ENCODE measurements at regions not wholly inside any gene's neighbourhood (a gene's known extent, or its start where the extent isn't known, plus 50 kb on each side); places are given as distances from the start of the nearest gene placed in this dataset.

- 94% methylated on average over 2 of the region's 2 CpGs for whole genome bisulfite sequencing
- Histone ChIP-seq H3K4me3 (ENCODE audit: low read depth, low read length) (no peak overlapping the region), H3K4me1 (ENCODE audit: insufficient read depth) (no peaks in the 10 kb centered on the region), H3K36me3 (ENCODE audit: insufficient read depth) (no peaks in the 10 kb centered on the region), H3K27ac (ENCODE audit: low read depth) (no peak overlapping the region)
- DNase-seq (ENCODE audit: extremely low spot score), result no peak
Observed at GRCh38 chr4:71841336-71841735, 57.5 kb upstream of the GC start.

GRCh38 chr4:71847300-71847699 lies 63.4 kb upstream of the GC start:
- Histone ChIP-seq H3K4me1 (ENCODE audit: insufficient read depth) (no peaks in the 10 kb centered on the region), H3K4me3 (ENCODE audit: low read depth, low read length) (no peak overlapping the region), H3K27ac (ENCODE audit: low read depth) (no peak overlapping the region), H3K36me3 (ENCODE audit: insufficient read depth) (no peaks in the 10 kb centered on the region)
- WGBS, result 81% methylated on average over 1 of the region's 1 CpG
- no peak for DNase-seq (ENCODE audit: extremely low spot score)

GRCh38 chr4:71855944-71856343 lies 72.1 kb upstream of the GC start:
- 65% methylated on average over 1 of the region's 1 CpG for WGBS
- H3K36me3 ChIP-seq (ENCODE audit: insufficient read depth), result no peaks in the 10 kb centered on the region
- H3K4me3 ChIP-seq (ENCODE audit: low read depth, low read length), result no peak overlapping the region
- no peaks in the 10 kb centered on the region for H3K4me1 ChIP-seq (ENCODE audit: insufficient read depth)
- no peak for DNase-seq (ENCODE audit: extremely low spot score)
- no peak overlapping the region for H3K27ac ChIP-seq (ENCODE audit: low read depth)

- H3K4me1 ChIP-seq (ENCODE audit: insufficient read depth), result no peaks in the 10 kb centered on the region
- H3K4me3 ChIP-seq (ENCODE audit: low read depth, low read length), result no peak overlapping the region
- DNase-seq (ENCODE audit: extremely low spot score), result no peak
- 17% methylated on average over 9 of the region's 9 CpGs for WGBS
- no peak overlapping the region for H3K27ac ChIP-seq (ENCODE audit: low read depth)
- no peaks in the 10 kb centered on the region for H3K36me3 ChIP-seq (ENCODE audit: insufficient read depth)
Observed at GRCh38 chr4:71857713-71858451, 74.0 kb upstream of the GC start.

- DNase-seq (ENCODE audit: extremely low spot score), result no peak
- Histone ChIP-seq H3K36me3 (ENCODE audit: insufficient read depth) (no peaks in the 10 kb centered on the region), H3K4me3 (ENCODE audit: low read depth, low read length) (no peak overlapping the region), H3K27ac (ENCODE audit: low read depth) (no peak overlapping the region), H3K4me1 (ENCODE audit: insufficient read depth) (no peaks in the 10 kb centered on the region)
- 38% methylated on average over 1 of the region's 1 CpG for WGBS
Observed at GRCh38 chr4:71860643-71861042, 76.8 kb upstream of the GC start.

GRCh38 chr4:71862315-71862714 lies 78.4 kb upstream of the GC start:
- DNase-seq (ENCODE audit: extremely low spot score), result no peak
- H3K27ac ChIP-seq (ENCODE audit: low read depth), result no peak overlapping the region
- no peak overlapping the region for H3K4me3 ChIP-seq (ENCODE audit: low read depth, low read length)
- H3K36me3 ChIP-seq (ENCODE audit: insufficient read depth), result no peaks in the 10 kb centered on the region
- no peaks in the 10 kb centered on the region for H3K4me1 ChIP-seq (ENCODE audit: insufficient read depth)

GRCh38 chr4:71863457-71863856 lies 79.6 kb upstream of the GC start:
- Histone ChIP-seq H3K27ac (ENCODE audit: low read depth) (no peak overlapping the region), H3K4me3 (ENCODE audit: low read depth, low read length) (no peak overlapping the region), H3K36me3 (ENCODE audit: insufficient read depth) (no peaks in the 10 kb centered on the region), H3K4me1 (ENCODE audit: insufficient read depth) (no peaks in the 10 kb centered on the region)
- WGBS, result 98% methylated on average over 3 of the region's 3 CpGs
- DNase-seq (ENCODE audit: extremely low spot score), result no peak

- 59% methylated on average over 2 of the region's 2 CpGs for WGBS
- H3K36me3 ChIP-seq (ENCODE audit: insufficient read depth), result no peaks in the 10 kb centered on the region
- no peak for DNase-seq (ENCODE audit: extremely low spot score)
Observed at GRCh38 chr4:71864380-71864779, 80.5 kb upstream of the GC start.

GRCh38 chr4:71866212-71866885 lies 82.5 kb upstream of the GC start:
- WGBS, result 88% methylated on average over 4 of the region's 4 CpGs
- no peak for DNase-seq (ENCODE audit: extremely low spot score)
- no peaks in the 10 kb centered on the region for H3K36me3 ChIP-seq (ENCODE audit: insufficient read depth)
- no peak overlapping the region for H3K27ac ChIP-seq (ENCODE audit: low read depth)
- no peak overlapping the region for H3K4me3 ChIP-seq (ENCODE audit: low read depth, low read length)
- no peaks in the 10 kb centered on the region for H3K4me1 ChIP-seq (ENCODE audit: insufficient read depth)

More at GRCh38 chr4:71864380-71864779, 80.5 kb upstream of the GC start:
- Histone ChIP-seq H3K4me3 (ENCODE audit: low read depth, low read length) (no peak overlapping the region), H3K4me1 (ENCODE audit: insufficient read depth) (no peaks in the 10 kb centered on the region), H3K27ac (ENCODE audit: low read depth) (no peak overlapping the region)

- no peak for DNase-seq (ENCODE audit: extremely low spot score)
- Histone ChIP-seq H3K4me3 (ENCODE audit: low read depth, low read length) (no peak overlapping the region), H3K36me3 (ENCODE audit: insufficient read depth) (no peaks in the 10 kb centered on the region), H3K4me1 (ENCODE audit: insufficient read depth) (no peaks in the 10 kb centered on the region), H3K27ac (ENCODE audit: low read depth) (no peak overlapping the region)
- WGBS, result 86% methylated on average over 1 of the region's 1 CpG
Observed at GRCh38 chr4:71867598-71867997, 83.7 kb upstream of the GC start.

GRCh38 chr4:71870456-71870855 lies 86.6 kb upstream of the GC start:
- Histone ChIP-seq H3K4me3 (ENCODE audit: low read depth, low read length) (no peak overlapping the region), H3K4me1 (ENCODE audit: insufficient read depth) (no peaks in the 10 kb centered on the region), H3K36me3 (ENCODE audit: insufficient read depth) (no peaks in the 10 kb centered on the region), H3K27ac (ENCODE audit: low read depth) (no peak overlapping the region)
- WGBS, result 65% methylated on average over 5 of the region's 5 CpGs
- DNase-seq (ENCODE audit: extremely low spot score), result no peak

GRCh38 chr4:71872221-71872620 lies 88.3 kb upstream of the GC start:
- 93% methylated on average over 4 of the region's 4 CpGs for WGBS
- H3K36me3 ChIP-seq (ENCODE audit: insufficient read depth), result no peaks in the 10 kb centered on the region

GRCh38 chr4:71872767-71873415 lies 89.0 kb upstream of the GC start:
- WGBS, result 80% methylated on average over 4 of the region's 4 CpGs
- H3K4me1 ChIP-seq (ENCODE audit: insufficient read depth), result no peaks in the 10 kb centered on the region
- H3K27ac ChIP-seq (ENCODE audit: low read depth), result no peak overlapping the region
- H3K4me3 ChIP-seq (ENCODE audit: low read depth, low read length), result no peak overlapping the region
- DNase-seq (ENCODE audit: extremely low spot score), result no peak
- no peaks in the 10 kb centered on the region for H3K36me3 ChIP-seq (ENCODE audit: insufficient read depth)

More at GRCh38 chr4:71872221-71872620, 88.3 kb upstream of the GC start:
- no peak for DNase-seq (ENCODE audit: extremely low spot score)
- Histone ChIP-seq H3K4me3 (ENCODE audit: low read depth, low read length) (no peak overlapping the region), H3K27ac (ENCODE audit: low read depth) (no peak overlapping the region), H3K4me1 (ENCODE audit: insufficient read depth) (no peaks in the 10 kb centered on the region)

GRCh38 chr4:71878376-71878775 lies 94.5 kb upstream of the GC start:
- no peak overlapping the region for H3K27ac ChIP-seq (ENCODE audit: low read depth)
- no peak for DNase-seq (ENCODE audit: extremely low spot score)
- 65% methylated on average over 2 of the region's 2 CpGs for WGBS
- H3K4me3 ChIP-seq (ENCODE audit: low read depth, low read length), result no peak overlapping the region
- no peaks in the 10 kb centered on the region for H3K4me1 ChIP-seq (ENCODE audit: insufficient read depth)
- no peaks in the 10 kb centered on the region for H3K36me3 ChIP-seq (ENCODE audit: insufficient read depth)
